Non-pigmented ciliary epithelial cell (primary cell): ENCODE measurements at regions not wholly inside any gene's neighbourhood (a gene's known extent, or its start where the extent isn't known, plus 50 kb on each side); places are given as distances from the start of the nearest gene placed in this dataset.
"Not testable (repeated sequence)": the region's sequence is repeated elsewhere in the genome, so short reads cannot be mapped to it uniquely, and the experiment has no call there.

ENCODE experiments used
- DNase-seq: peaks from one replicate; pipeline ENCODE4 v3.0.0-alpha.2; 2010; ENCODE audit warnings: low read depth

DNA sequence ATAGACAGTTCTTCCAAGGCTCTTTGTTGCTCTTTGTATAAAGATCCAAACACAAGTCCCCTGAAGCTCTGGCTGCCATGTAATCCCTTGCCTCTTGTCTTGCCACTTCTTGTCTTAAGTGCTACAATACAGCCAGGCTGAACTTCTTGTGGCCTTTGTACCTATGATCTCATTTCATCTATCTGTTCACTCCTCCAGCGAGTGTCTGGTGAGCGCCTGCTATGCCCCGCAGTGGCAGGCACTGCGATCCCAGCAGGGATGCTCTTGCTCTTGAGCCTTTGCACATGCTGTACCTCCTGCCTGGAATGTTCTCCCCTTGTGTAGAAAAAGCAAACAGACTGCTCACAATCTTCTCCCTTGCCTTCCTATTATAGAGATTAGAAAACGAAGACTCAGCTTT lies 81.9 kb upstream of the ADPGK start:
- DNase-seq, result no peak

DNA sequence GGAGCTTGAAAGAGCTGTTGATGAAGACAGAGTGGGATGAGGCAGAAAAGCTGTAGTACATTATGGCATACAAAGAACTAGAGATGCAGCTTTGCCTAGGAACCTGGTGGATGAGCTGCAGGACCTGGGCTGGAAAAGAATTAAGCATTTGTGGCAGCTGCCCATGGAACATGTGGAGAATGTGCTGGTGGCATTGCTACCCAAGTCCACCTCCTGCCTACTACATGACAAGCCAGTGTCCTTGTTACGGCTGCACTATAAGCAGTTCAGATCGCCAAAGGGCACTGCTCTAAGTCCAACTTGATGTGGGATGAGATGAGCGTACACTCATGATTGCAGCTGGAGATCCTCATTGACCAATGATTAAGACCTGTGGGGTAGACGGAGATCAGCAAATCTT lies 81.1 kb upstream of the ADPGK start:
- DNase-seq, result no peak

DNA sequence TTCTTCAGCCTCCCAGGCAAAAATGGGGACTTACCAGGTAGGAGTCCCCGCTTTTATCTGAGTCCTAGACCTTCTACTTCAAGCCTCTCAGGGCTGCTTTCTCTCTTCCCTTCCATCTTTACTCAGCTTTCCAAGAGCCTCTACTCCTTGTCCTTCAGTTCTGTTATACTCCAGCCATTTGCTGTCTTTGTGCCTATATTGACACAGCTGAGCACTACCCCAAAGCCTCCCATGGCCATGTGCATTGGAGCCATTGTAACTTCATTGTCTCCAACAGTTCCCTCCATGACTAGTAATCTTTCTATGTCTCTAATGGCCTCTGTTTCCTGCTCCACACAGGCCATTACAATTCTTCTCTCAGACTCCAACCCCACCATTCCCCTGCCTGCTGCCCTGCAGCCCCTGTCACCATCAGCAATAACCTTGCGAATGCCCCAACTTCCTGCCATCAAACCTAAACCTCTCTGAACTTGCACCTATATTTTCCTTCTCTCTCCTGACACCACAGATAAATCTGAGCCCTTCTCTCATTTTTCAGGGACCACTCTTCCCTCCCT lies 77.9 kb upstream of the ADPGK start:
- no peak for DNase-seq

DNA sequence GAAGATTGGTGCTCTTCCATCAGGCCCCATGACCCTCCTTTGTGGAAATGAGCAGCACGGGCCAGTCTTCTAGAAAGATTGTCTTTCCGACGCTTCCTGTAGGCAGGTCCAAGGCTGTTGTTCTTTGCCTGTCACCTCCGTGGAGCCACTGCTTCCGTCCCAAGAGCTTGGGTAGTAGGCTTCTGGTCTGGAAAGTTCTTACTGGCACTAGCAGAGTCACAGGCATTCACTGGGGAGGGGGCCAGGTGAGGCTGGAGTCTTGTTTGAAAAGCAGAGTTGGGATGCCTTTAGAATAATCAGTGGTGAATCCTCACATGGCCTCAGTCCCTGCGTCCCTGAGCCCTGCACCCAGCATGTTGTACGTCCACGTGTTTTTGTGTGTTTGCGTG lies 76.2 kb upstream of the ADPGK start:
- DNase-seq, result no peak

DNA sequence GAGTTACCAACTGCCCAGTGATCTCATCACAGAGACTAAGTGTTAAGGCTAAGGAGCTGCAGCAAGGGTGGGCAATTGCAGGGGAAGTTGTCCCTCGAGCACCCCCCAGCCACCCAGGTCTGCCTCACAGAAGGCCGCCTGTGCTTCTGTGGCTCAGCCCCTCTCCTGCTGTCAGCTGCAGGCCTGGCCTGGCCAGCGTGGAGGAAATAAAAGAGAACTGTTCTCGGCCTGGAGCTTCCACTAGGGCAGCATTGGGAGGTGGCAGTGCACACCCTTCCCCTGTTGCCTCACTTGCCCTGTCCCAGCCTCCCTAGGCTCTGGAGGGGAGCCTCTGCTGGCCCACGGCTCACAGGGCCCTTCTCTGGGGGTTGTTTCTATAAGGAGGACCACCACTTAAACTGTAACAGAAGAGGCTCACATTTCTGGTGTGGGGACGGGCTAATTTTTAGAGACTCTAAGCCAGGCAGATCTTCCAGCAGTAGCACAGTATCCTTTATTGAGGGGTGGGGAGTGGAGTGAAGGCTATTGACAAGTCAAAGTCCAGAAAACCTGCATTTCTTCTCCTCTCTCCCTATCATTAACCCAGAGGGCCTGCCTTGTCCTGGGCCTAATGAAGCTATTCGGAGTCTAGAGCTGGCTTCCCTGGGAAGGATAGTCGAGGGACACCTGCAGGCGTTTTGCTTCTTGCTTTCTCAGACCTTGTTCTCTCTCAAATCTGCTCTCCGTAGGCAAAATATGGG lies 75.6 kb upstream of the ADPGK start:
- DNase-seq, result no peak

DNA sequence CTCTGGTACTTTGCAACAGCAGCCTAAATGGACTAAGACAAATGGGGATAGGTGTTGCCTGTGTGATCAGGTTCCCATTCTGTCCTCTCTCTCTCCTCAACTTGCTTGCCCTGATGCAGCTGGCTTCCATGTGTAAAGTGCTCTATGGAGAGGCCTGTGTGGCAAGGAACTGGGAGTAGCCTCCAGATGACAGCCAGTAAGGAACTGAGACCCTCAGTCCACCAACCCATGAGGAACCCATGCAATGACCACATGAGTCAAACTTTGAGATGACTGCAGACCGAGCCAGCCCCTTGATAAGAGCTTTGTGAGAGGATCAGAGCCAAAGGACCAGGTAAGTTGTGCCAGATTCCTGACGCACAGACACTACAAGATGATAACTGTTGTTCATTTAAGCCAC lies 74.6 kb upstream of the ADPGK start:
- no peak for DNase-seq

DNA sequence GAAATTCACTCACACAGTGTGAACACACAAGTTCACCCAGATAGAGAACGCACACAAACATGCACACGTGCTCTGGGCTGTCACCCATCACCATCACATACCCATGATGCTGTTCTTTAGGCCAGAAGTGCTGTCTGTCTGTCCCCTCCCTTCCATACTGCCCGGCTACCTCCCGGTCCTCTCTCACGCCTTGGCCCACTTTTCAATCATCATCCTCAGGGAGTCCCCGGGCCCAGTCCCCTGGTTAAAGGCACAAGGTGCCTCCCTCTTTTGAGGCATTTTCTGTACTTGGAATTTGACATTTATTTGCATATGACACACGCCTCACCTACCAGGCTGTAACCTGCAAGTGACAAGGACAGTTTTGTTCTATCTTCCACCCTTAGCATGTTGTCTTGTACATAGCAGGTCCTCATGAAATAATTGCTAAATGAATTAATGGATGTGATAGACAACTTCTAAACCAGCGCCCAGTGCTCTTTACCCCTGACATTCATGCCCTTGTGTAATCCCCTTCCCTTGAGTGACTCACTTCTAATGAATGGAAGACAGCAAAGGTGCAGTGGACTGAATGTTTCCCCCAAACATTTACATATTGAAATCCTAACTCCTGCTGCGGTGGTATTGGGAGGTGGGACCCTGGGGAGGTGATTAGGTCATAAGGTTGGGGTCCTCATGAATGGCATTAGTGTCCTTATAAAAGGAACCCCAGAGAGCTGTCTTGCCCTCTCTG lies 73.9 kb upstream of the ADPGK start:
- no peak for DNase-seq

DNA sequence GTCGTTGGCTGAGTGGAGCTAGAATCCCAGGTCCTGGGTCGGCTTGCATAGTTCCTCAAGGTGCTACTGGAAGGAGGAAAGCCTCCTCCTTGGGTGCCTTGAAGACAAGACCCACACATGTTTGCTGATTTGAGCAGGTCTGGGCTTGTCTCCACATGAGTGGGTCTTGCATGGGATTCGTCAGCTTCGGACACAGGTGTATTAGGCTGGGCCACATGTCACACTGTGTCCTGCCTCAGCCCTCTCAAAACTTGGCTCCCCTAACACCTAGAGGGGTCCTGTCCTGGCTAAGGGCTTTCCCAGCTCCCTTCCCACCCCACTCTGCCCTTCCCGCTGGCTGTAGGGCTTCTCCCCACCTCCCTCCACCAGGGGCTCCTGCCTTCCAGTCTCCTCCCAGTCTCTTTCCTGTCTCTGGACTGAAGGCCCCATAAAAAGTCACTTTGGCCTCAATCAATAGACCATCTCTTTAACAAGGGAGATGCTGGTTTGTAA lies 73.0 kb upstream of the ADPGK start:
- DNase-seq, result no peak

DNA sequence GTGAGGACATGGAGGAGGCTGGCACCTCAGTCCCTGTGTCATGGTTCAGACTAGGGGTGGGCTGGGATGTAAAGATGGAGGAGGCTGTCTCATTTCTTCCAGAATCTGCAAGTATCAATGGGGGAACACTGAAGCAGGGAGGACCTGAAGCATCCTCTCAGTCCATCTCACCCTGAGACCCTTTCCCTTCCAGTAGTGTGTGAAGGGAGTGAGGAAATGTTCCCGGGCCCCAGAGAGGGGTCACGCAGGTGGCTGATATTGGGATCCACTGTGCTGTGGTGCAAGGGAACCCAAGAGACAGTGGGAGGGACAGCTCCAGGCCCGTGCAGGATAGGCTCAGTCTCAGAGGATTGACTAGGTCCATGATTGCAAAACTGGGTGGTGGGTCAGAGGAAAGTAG lies 72.2 kb upstream of the ADPGK start:
- DNase-seq, result no peak

DNA sequence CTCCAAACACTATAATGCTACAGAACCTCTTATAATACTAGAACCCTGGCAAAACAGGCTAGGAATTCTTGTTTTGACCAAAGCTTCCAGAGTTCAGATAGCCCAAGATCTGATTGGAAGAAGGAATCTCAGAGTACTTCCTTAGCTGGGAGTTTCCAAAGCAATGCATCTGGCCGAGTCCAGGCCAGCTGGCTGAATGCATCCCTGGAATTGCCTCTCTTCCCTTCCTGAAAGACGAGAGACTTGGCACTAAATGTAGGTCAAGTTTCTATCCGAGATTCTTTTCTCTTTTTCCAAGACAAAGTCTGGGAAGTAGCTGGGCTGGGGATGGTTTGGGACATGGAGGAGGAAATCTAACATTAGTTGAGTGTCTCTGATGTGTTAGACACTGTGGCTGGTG lies 68.7 kb upstream of the ADPGK start:
- no peak for DNase-seq

DNA sequence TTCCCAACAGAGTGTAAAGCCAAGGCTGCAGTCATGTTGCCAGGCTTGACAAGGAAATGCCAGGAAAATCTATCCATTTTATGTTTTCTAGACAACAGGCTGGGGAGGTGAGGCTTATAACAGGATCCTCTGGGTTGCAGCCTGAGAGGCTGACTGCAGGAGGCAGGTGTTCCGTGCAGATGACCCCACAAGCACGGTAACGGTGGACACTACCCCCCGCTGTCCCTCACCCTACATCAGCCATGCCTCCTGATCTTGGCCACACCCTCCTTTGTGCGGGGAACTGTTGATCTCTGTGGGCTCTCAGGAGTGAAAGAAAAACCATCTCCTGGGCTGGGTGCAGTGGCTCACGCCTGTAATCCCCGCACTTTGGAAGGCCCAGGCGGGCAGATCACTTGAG lies 68.0 kb upstream of the ADPGK start:
- DNase-seq, result no peak

DNA sequence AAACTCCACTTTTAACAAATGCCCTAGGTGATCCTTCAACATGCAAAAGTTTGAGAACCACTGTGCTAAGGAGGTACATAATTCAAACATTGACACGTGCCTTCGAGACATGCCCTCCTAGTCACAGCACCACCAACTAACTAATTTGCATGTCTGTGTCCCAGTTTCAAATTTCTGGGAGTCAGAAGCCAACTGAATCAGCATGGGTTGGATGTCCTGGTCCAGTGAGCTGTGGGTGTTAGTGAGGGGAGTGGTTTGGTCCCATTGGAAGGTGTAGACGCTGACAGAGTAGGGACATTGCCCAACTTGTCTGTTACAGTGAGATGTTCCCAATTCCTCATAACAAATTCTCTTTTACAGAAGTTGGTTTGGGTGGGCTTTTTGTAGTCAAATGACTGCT lies 67.3 kb upstream of the ADPGK start:
- DNase-seq, result no peak

DNA sequence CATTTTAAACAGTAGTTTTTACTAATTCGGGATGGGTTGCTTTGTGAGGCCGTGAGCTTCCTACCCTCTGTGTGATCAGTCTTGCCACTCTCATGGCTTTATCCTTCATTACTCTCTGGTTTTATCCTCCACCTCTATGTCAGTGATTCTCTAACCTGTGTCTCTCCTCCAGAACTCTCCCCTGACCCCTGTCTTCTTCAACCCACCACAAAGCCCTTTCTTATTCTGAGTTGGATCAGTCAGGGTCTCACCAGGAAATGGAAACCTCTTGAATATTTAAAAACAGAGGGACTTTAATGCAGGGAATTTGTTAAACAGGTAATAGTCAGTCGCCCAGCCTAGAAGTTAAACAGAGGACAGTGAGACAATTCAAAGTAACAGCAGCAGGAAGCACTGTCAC lies 64.2 kb upstream of the ADPGK start:
- no peak for DNase-seq

DNA sequence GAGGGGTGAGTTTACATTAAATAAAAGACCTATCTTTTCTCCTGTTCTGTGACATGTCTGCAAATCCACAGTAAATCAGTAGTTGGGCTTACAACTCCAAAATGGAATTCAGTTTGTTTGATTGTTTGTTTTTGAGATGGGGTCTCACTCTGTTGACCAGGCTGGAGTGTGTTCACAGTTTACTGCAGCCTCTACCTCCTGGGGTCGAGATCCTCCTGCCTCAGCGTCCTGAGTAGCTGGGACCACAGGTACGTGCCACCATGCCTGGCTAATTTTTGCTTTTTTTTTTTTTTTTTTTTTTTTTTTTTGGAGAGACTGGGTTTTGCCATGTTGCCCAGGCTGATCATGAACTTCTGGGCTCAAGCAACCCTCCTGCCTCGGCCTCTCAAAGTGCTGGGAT lies 63.5 kb upstream of the ADPGK start:
- no peak for DNase-seq

DNA sequence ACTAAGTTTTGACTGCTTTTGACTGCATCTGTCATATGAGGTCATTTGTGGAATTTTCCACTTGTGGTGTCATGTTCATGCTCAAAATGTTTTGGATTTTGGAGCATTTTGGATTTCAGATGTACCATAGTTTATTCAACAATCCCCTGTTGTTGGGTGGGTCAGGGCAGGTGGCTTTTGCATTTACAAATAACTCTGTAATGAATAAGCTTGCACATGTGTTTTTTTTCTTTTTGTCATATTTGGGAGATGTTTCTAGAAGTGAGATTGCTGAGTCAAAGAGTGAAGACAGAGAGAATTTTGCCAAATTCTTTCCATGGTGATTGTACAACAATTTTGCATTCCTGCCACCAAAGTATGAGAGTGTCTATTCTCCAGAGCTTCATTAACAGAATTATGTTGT lies 62.4 kb upstream of the ADPGK start:
- no peak for DNase-seq

DNA sequence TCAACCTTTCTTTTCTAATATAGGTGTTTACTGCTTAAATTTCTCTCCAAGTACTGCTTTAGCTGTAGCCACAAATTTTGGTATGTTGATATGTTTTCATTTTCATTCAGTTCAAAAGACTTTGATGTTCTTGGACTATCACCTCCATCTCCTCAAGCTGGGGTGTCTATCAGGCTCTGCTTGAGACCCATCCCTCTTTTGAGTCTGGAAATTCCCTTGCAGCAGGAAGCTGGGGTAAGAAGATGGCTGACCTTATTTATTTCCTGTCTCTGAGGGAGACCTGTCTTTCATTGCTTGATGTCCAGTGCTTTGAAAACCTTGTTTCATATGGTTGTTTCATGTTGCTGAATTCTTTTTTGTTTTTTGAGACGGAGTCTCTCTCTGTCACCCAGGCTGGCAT lies 60.5 kb upstream of the ADPGK start:
- DNase-seq, result no peak

DNA sequence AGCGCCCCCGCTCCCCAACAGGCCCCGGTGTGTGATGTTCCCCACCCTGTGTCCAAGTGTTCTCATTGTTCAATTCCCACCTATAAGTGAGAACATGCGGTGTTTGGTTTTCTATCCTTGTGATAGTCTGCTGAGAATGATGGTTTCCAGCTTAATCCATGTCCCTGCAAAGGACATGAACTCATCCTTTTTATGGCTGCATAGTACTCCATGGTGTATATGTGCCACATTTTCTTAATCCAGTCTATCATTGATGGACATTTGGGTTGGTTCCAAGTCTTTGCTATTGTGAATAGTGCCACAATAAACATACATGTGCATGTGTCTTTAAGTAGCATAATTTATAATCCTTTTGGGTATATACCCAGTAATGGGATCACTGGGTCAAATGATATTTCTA lies 59.8 kb upstream of the ADPGK start:
- not testable (repeated sequence) for DNase-seq

DNA sequence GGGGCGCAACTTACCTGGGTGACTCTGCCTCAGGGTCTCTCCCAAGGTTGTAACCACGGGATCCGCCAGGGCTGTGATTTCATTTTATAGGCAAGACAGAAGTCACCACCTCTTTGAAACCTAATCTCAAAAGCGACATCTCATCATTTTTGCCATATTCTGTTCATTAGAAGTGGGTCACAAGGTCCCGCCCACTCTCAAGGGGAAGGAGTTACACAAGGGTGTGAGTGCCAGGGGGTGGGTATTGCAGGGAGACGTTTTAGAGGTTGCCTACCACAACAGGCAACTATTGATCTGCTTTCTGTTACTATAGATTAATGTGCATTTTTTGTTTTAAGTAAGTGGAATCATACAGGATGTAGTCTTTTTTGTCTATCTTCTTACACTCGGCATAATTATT lies 56.6 kb upstream of the ADPGK start:
- DNase-seq, result no peak

DNA sequence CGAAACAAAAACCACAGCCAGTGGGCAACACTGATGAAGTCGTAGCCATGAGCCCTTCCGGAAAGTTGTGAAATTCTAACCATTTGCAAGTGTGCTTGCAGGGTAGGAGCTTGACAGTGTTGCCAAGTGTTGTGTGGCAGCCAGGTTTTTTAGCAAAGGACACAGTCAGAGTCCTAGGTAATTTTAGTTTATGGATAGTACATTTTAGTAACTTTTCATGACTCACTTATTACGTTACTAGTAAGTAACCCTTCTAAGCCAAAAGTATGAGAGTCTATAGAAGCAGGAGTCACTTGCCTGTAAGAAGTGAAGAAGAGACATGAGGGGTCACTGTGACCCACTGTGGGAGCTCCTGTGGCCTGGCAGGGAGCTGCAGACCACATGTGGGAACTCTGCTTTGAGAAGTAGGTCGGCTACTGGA lies 54.8 kb upstream of the ADPGK start:
- no peak for DNase-seq

DNA sequence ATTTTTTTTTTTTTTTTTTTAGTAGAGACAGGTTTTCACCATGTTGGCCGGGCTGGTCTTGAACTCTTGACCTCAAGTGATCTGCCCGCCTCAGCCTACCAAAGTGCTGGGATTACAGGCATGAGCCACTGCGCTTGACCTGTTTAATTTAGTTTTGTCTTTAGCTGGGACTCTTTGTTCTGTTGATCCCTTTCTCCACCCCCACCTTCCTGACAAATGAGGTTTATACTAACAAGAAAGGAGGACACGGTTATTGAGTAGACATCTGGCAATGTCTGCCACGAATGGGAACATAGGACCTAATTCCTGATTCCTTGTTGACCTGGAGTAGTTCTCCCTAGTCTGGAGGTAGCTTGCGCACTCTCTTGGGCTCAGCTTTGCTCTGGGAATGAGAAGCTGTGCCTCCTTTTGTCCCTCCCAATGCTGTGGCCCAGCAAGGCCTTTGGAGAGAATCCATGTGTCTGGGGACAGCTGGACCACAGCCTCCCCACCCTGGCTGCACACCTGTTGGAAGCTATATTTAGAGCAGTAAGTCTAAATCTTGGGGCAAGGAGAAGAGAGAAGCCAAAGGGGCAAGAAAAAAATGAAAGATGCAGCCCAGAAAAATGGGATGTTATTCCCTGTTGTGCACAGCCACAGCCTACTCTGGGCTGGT lies 53.2 kb upstream of the ADPGK start:
- no peak for DNase-seq

DNA sequence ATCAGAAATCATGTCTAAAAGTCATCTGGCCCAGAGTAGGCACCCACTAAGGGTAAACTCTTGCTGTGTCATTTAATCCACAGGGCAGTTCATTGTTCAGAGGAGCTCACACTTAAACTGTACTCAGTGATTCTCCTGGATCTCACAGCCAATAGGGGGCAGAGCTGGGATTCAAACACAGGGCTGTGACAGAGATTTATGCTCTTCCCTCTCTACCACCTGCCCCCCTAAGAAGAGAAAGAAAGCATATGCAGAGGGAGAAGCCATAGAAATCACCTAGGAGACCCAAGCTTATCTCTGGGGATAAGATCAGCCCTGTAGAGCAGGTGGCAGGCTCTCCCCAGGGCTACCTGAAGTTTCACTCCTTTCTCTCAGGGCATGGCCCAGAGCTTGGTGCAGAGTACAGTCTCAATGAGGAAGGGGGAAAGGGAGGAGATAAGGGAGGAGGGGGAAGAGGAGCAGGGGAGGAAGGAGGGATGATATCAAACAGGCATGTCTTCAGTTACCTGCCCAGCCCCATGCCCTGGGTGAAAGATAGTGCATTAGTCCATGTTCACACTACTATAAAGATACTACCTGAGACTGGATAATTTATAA lies 51.8 kb upstream of the ADPGK start:
- no peak for DNase-seq

DNA sequence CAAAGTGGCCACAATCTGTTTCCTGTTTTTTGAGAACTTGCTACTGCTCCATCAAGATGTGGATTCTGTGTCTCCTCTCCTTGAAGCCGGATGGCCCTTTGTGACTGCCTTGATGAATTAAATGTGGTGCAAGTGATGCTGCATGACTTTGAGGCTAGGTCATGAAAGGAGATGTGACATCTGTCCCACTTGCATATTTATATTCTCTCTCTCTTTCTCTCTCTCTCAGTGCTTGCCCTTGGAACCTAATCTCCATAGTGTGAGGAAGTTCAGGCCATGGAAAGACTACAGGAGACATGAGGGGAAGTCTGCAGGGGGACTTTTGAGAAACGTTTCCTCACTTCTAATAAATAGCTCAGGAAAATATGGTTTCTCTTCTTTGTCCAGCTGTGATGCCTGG lies 50.0 kb upstream of the ADPGK start:
- no peak for DNase-seq
